ENCODE measurements at regions not wholly inside any gene's neighbourhood (a gene's known extent, or its start where the extent isn't known, plus 50 kb on each side); places are given as distances from the start of the nearest gene placed in this dataset.

DNA sequence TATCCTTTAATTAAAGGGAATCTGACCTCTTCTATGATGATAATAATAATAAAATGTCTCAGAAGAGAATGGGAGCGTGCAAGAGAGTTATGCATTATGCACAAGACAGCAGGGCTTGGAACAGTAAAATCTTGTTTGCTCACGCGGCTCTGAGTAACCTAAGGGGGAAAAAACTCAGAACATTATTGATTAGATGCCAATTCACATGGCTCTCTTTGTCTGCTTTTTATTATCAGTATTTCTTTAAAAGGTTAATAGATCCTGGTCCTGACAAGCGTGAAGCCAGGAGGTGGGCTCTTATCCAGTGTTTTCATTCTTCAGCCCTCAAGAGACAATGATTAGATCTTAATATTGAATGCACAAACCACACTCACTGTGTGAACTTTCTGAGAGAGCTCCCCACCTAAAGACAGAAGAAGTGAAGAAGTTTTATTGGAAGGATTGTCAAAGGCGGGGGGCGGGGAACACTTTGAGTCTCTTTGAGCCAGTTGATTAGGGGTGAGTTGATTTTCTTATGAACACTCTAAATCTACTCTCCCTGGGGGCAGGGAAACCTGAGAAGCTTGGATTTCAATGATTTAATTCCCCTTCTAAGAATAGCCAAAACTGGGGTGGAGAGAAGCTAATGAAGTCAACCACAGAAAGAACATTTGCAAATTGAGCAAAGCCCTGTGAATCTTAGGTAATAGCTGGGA, 127.5 kb upstream of the CTAGE1 start:
- Histone ChIP-seq H2AFZ (ENCODE audit: low read depth, low read length, severe bottlenecking) (no peak overlapping the region), H3K4me3 (ENCODE audit: insufficient read depth, low read length, poor library complexity, severe bottlenecking) (no peak overlapping the region), H3K27ac (ENCODE audit: low read depth, low read length) (no peak overlapping the region), H4K20me1 (ENCODE audit: low read depth, low read length) (no peaks in the 10 kb centered on the region), H3K4me2 (ENCODE audit: low read depth, low read length, poor library complexity, severe bottlenecking) (no peak overlapping the region), H3K9me2 (replicated peaks; ENCODE audit: insufficient read depth, low read length) (no peaks in the 10 kb centered on the region), H3K27me3 (ENCODE audit: low read length) (no peaks in the 10 kb centered on the region), H3K79me2 (ENCODE audit: insufficient read depth, low read length) (no peaks in the 10 kb centered on the region), H3F3A (ENCODE audit: insufficient read depth) (no peaks in the 10 kb centered on the region), H3K36me3 (ENCODE audit: low read length) (no peaks in the 10 kb centered on the region), H3K9me3 (ENCODE audit: insufficient read depth, low read length) (no peaks in the 10 kb centered on the region), H3K9ac (ENCODE audit: low read length) (no peak overlapping the region)
- TF ChIP-seq EZH2phosphoT487 (conservative IDR thresholded peaks at IDR 0.05; ENCODE audit: low read length) = no peak
- TF ChIP-seq, protein P1, sequence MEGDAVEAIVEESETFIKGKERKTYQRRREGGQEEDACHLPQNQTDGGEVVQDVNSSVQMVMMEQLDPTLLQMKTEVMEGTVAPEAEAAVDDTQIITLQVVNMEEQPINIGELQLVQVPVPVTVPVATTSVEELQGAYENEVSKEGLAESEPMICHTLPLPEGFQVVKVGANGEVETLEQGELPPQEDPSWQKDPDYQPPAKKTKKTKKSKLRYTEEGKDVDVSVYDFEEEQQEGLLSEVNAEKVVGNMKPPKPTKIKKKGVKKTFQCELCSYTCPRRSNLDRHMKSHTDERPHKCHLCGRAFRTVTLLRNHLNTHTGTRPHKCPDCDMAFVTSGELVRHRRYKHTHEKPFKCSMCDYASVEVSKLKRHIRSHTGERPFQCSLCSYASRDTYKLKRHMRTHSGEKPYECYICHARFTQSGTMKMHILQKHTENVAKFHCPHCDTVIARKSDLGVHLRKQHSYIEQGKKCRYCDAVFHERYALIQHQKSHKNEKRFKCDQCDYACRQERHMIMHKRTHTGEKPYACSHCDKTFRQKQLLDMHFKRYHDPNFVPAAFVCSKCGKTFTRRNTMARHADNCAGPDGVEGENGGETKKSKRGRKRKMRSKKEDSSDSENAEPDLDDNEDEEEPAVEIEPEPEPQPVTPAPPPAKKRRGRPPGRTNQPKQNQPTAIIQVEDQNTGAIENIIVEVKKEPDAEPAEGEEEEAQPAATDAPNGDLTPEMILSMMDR (IDR thresholded peaks at IDR 0.05; ENCODE audit: insufficient read depth, low read length, poor library complexity, severe bottlenecking) = no peak

DNA sequence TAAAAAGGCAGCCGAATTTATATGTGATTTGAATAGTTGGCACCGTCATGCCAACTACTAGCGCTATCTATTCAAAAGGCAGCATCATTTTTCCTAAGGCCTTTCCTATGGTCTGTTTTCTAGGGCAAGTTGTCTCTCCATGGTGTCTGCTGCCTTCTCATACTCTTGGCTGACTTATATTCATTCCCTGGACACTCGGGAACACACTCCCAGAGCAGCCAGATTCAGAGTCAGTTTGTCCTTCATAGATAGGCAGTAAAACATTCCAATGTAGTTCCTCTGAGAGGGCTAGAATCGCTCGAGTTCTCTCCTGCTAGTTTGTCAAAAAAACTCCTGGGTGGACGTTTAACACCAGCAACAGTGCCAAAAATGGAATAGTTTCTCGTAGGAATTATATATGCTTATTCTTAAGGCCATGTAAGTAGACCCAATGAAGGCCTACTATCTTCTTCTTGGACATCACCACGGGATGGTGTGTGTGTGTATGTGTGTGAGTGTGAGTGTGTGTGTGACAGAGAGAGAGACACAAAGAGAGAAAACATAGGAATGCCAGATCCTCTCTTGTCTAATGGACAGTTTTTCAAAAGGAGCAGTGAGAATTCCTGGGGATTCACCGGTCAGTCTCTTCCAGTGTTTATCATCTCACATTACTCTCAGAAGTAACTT, 129.3 kb upstream of the CTAGE1 start:
- H3K27ac ChIP-seq (ENCODE audit: low read depth, low read length) = no peak overlapping the region
- no peaks in the 10 kb centered on the region for H3K9me2 ChIP-seq (replicated peaks; ENCODE audit: insufficient read depth, low read length)
- H3K79me2 ChIP-seq (ENCODE audit: insufficient read depth, low read length) = no peaks in the 10 kb centered on the region
- no peak overlapping the region for H2AFZ ChIP-seq (ENCODE audit: low read depth, low read length, severe bottlenecking)
- H3K4me2 ChIP-seq (ENCODE audit: low read depth, low read length, poor library complexity, severe bottlenecking) = no peak overlapping the region
- TF ChIP-seq, protein P1 (IDR thresholded peaks at IDR 0.05; ENCODE audit: insufficient read depth, low read length, poor library complexity, severe bottlenecking) = no peak
- no peak for TF ChIP-seq EZH2phosphoT487 (conservative IDR thresholded peaks at IDR 0.05; ENCODE audit: low read length)
- H3K9me3 ChIP-seq (ENCODE audit: insufficient read depth, low read length) = no peaks in the 10 kb centered on the region
- H3K27me3 ChIP-seq (ENCODE audit: low read length) = no peaks in the 10 kb centered on the region
- no peaks in the 10 kb centered on the region for H4K20me1 ChIP-seq (ENCODE audit: low read depth, low read length)
- no peak overlapping the region for H3K9ac ChIP-seq (ENCODE audit: low read length)
- no peaks in the 10 kb centered on the region for H3F3A ChIP-seq (ENCODE audit: insufficient read depth)
- no peaks in the 10 kb centered on the region for H3K36me3 ChIP-seq (ENCODE audit: low read length)
- H3K4me3 ChIP-seq (ENCODE audit: insufficient read depth, low read length, poor library complexity, severe bottlenecking) = no peak overlapping the region

DNA sequence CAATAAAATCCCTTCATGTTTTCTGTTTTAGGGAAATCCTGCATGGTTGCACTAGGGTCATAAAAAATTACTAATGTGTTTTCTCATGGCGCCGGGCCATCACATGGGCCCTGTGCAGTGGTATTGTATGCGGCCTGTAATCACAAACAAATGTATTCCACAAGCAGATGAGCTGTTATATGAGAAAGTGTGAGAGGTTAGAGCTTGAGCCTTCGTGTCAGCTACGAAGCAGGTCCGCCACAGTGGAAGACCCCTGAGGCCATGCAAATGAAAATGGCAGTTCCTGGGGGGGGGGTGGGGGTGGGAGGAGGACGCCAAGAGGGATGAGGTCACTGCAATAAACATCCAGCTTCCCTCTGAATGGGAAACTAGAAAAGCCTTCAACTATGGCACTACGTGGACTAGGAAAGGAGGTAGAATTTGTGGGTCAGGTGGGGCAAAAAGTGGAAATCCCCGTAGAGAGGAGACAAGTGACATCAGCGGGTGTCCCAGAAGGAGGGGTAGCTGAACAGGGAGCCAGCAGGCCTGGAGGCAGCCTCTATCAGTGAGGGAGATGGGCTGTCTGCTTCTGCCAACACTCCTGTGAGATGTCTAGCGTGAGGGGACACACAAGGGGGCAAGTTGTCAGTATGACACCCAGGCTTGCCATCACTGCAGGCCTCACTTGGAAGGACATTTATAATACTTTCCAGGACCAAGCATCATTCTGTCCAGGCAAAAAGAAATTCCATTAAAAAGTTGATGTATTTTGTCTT, 130.3 kb upstream of the CTAGE1 start:
- Histone ChIP-seq H3K9me3 (ENCODE audit: insufficient read depth, low read length) (no peaks in the 10 kb centered on the region), H3K9me2 (replicated peaks; ENCODE audit: insufficient read depth, low read length) (no peaks in the 10 kb centered on the region), H4K20me1 (ENCODE audit: low read depth, low read length) (no peaks in the 10 kb centered on the region), H3K79me2 (ENCODE audit: insufficient read depth, low read length) (no peaks in the 10 kb centered on the region), H3K9ac (ENCODE audit: low read length) (no peak overlapping the region), H3K27ac (ENCODE audit: low read depth, low read length) (no peak overlapping the region), H3K4me2 (ENCODE audit: low read depth, low read length, poor library complexity, severe bottlenecking) (no peak overlapping the region), H3K27me3 (ENCODE audit: low read length) (no peaks in the 10 kb centered on the region), H3K4me3 (ENCODE audit: insufficient read depth, low read length, poor library complexity, severe bottlenecking) (no peak overlapping the region), H3F3A (ENCODE audit: insufficient read depth) (no peaks in the 10 kb centered on the region), H3K36me3 (ENCODE audit: low read length) (no peaks in the 10 kb centered on the region), H2AFZ (ENCODE audit: low read depth, low read length, severe bottlenecking) (no peak overlapping the region)
- TF ChIP-seq, protein P1 (IDR thresholded peaks at IDR 0.05; ENCODE audit: insufficient read depth, low read length, poor library complexity, severe bottlenecking) = no peak
- no peak for TF ChIP-seq EZH2phosphoT487 (conservative IDR thresholded peaks at IDR 0.05; ENCODE audit: low read length)
